Activated CD8-positive, alpha-beta T cell treated with anti-CD3 and anti-CD28 coated beads for 36 hours (primary cell): ENCODE measurements at regions not wholly inside any gene's neighbourhood (a gene's known extent, or its start where the extent isn't known, plus 50 kb on each side); places are given as distances from the start of the nearest gene placed in this dataset.

Experiments used
- ATAC-seq: fragments of 200-7000 bp; cut with Tn5 transposase; one replicate; pipeline ENCODE4 v1.10.0; 2021; ENCODE audit warnings: mild to moderate bottlenecking, moderate library complexity
- CTCF ChIA-PET: fragments of 350-600 bp; sonication (Branson Sonifier 250); formaldehyde crosslinking; loops from one replicate; lab custom pipeline; 2021; ENCODE audit warnings: antibody characterized with exemption; lab: Charles Lee
- POLR2A ChIA-PET: fragments of 350-600 bp; sonication (Branson Sonifier 250); formaldehyde crosslinking; loops from one replicate; lab custom pipeline; 2021; ENCODE audit warnings: antibody characterized with exemption; lab: Charles Lee
- DNase-seq: peaks from one replicate; pipeline ENCODE4 v3.0.0-alpha.2; 2020
- H3K27ac Mint-ChIP-seq: one replicate; pipeline ENCODE4 v1.8.0; 2021; ENCODE audit warnings: mild to moderate bottlenecking, mixed read lengths
- H3K27me3 Mint-ChIP-seq: one replicate; pipeline ENCODE4 v1.8.0; 2021; ENCODE audit warnings: mixed read lengths
- H3K36me3 Mint-ChIP-seq: one replicate; pipeline ENCODE4 v1.8.0; 2021; ENCODE audit warnings: low read depth, mixed read lengths
- H3K4me1 Mint-ChIP-seq: one replicate; pipeline ENCODE4 v1.8.0; 2021; ENCODE audit warnings: low read depth, mixed read lengths
- H3K4me3 Mint-ChIP-seq: one replicate; pipeline ENCODE4 v1.8.0; 2021; ENCODE audit warnings: mild to moderate bottlenecking, moderate library complexity, mixed read lengths
- H3K9me3 Mint-ChIP-seq: one replicate; pipeline ENCODE4 v1.8.0; 2021; ENCODE audit warnings: mixed read lengths
- intact Hi-C: fragments of 100-400 bp; cut with micrococcal nuclease; formaldehyde crosslinking; loops from one replicate; pipeline ENCODE4 v1.10.0; 2022
- TF ChIP-seq, protein P1 (sequence below): fragments of 200-600 bp; IDR thresholded peaks from one replicate; pipeline ENCODE4 v1.8.0; 2022; ENCODE audit warnings: antibody characterized with exemption, mild to moderate bottlenecking

GRCh38 chrX:112147206-112147605 lies 64.6 kb upstream of the TRPC5 start:
- ATAC-seq, result no peak
- Mint-ChIP-seq H3K27ac (no peak overlapping the region), H3K4me1 (no peaks in the 10 kb centered on the region), H3K36me3 (no peaks in the 10 kb centered on the region), H3K9me3 (no peaks in the 10 kb centered on the region), H3K4me3 (no peak overlapping the region), H3K27me3 (no peaks in the 10 kb centered on the region)
- POLR2A ChIA-PET, result no interaction called here
- CTCF ChIA-PET, result no interaction called here
- intact Hi-C loops, result no loop called here
- TF ChIP-seq, protein P1, sequence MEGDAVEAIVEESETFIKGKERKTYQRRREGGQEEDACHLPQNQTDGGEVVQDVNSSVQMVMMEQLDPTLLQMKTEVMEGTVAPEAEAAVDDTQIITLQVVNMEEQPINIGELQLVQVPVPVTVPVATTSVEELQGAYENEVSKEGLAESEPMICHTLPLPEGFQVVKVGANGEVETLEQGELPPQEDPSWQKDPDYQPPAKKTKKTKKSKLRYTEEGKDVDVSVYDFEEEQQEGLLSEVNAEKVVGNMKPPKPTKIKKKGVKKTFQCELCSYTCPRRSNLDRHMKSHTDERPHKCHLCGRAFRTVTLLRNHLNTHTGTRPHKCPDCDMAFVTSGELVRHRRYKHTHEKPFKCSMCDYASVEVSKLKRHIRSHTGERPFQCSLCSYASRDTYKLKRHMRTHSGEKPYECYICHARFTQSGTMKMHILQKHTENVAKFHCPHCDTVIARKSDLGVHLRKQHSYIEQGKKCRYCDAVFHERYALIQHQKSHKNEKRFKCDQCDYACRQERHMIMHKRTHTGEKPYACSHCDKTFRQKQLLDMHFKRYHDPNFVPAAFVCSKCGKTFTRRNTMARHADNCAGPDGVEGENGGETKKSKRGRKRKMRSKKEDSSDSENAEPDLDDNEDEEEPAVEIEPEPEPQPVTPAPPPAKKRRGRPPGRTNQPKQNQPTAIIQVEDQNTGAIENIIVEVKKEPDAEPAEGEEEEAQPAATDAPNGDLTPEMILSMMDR, result no peak
- DNase-seq, result no peak

GRCh38 chrX:112137276-112137675 lies 54.7 kb upstream of the TRPC5 start:
- TF ChIP-seq, protein P1, result no peak
- H3K9me3 Mint-ChIP-seq, result no peaks in the 10 kb centered on the region
- H3K4me3 Mint-ChIP-seq, result no peak overlapping the region
- no peaks in the 10 kb centered on the region for H3K36me3 Mint-ChIP-seq
- CTCF ChIA-PET, result no interaction called here
- POLR2A ChIA-PET, result no interaction called here
- intact Hi-C loops, result no loop called here
- DNase-seq, result no peak
- H3K27ac Mint-ChIP-seq, result no peak overlapping the region
- H3K4me1 Mint-ChIP-seq, result no peaks in the 10 kb centered on the region
- ATAC-seq, result no peak
- no peaks in the 10 kb centered on the region for H3K27me3 Mint-ChIP-seq
